Stimulated activated naive CD8-positive, alpha-beta T cell treated with anti-CD3 and anti-CD28 coated beads, Interleukin-15, amount 100 ng/mL, for 72 hours (primary cell): ENCODE measurements at regions not wholly inside any gene's neighbourhood (a gene's known extent, or its start where the extent isn't known, plus 50 kb on each side); places are given as distances from the start of the nearest gene placed in this dataset.

Source experiments
- ATAC-seq: fragments of 150-1000 bp; cut with Tn5 transposase; 2 replicates; pipeline ENCODE4 v1.10.0; 2021; ENCODE audit warnings: mild to moderate bottlenecking, moderate library complexity
- DNase-seq, 2 donors: peaks; one replicate each; pipeline ENCODE4 v3.0.0; 2021 to 2022
- H3K27ac Mint-ChIP-seq, 2 donors: one replicate each; pipeline ENCODE4 v1.8.0; 2022; ENCODE audit warnings: mild to moderate bottlenecking in 2 of 2, mixed read lengths in 2 of 2, moderate library complexity in 2 of 2
- H3K27me3 Mint-ChIP-seq: one replicate; pipeline ENCODE4 v1.8.0; 2022; ENCODE audit warnings: mixed read lengths
- H3K4me1 Mint-ChIP-seq: one replicate; pipeline ENCODE4 v1.8.0; 2022; ENCODE audit warnings: mild to moderate bottlenecking, mixed read lengths
- H3K4me3 Mint-ChIP-seq, 2 donors: one replicate each; pipeline ENCODE4 v1.8.0; 2022; ENCODE audit warnings: mild to moderate bottlenecking in 2 of 2, mixed read lengths in 2 of 2, moderate library complexity in 1 of 2
- H3K9me3 Mint-ChIP-seq, 2 donors: one replicate each; pipeline ENCODE4 v1.8.0; 2022; ENCODE audit warnings: mixed read lengths in 2 of 2

- Mint-ChIP-seq H3K9me3 (peaks cover 0 to 6% of the 10 kb centered on the region in 2 donors), H3K4me3 (no peak overlapping the region), H3K27ac (no peak overlapping the region), H3K27me3 (peaks cover 7% of the 10 kb centered on the region), H3K4me1 (no peaks in the 10 kb centered on the region)
- DNase-seq (no peak), ATAC-seq (no peak)
Measured at GRCh38 chr4:147428583-147428982, 52.3 kb upstream of the EDNRA start.

GRCh38 chr4:147430111-147430510 lies 50.8 kb upstream of the EDNRA start:
- Mint-ChIP-seq H3K4me1 (no peaks in the 10 kb centered on the region), H3K27me3 (peaks cover 7% of the 10 kb centered on the region), H3K9me3 (peaks cover 0 to 6% of the 10 kb centered on the region in 2 donors), H3K4me3 (no peak overlapping the region), H3K27ac (no peak overlapping the region)
- no peak for DNase-seq
- no peak for ATAC-seq
